CD4-positive, alpha-beta T cell treated with Interleukin-21 for 1 hour (primary cell): ENCODE measurements at regions not wholly inside any gene's neighbourhood (a gene's known extent, or its start where the extent isn't known, plus 50 kb on each side); places are given as distances from the start of the nearest gene placed in this dataset.

Experiments
- DNase-seq: peaks from one replicate; pipeline ENCODE4 v3.0.0-alpha.2; 2020

DNA sequence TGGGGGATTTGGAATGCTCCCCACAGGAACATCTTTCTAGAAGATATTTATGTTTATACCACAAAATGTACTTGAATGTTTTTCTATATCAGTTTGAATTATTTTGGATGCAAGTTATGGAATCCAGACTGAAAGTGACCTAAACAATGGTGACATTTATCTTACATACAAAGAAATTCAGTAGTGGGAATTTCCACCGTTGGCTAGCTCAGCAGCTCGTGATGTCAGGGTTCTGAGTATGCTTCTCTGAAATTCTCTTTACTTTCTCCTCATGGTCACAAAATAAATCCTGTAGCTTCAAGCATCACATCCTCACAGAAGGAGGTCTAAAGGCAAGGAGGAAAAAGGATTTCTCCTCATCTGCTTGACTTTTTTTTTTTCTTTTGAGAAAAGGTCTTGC, 105.3 kb downstream of the AKAIN1 start:
- no peak for DNase-seq

DNA sequence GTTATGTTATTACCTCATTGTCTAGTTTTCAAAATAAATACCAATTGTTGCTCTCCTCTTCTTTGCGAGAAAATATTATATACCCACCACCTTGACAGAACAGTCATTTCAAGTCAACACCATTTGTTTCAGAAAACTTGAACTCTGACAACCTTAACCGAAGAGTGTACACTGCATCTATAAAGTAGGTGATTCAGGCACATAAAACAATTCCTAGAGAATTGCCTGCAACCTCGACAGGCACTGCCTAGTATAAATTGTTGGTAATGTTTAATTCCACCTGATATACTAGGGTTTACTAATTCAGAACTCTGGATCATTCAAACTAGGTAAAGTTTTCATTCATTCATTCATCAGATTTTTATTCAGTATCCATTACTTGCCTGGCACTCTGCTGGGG, 121.8 kb downstream of the AKAIN1 start:
- no peak for DNase-seq

DNA sequence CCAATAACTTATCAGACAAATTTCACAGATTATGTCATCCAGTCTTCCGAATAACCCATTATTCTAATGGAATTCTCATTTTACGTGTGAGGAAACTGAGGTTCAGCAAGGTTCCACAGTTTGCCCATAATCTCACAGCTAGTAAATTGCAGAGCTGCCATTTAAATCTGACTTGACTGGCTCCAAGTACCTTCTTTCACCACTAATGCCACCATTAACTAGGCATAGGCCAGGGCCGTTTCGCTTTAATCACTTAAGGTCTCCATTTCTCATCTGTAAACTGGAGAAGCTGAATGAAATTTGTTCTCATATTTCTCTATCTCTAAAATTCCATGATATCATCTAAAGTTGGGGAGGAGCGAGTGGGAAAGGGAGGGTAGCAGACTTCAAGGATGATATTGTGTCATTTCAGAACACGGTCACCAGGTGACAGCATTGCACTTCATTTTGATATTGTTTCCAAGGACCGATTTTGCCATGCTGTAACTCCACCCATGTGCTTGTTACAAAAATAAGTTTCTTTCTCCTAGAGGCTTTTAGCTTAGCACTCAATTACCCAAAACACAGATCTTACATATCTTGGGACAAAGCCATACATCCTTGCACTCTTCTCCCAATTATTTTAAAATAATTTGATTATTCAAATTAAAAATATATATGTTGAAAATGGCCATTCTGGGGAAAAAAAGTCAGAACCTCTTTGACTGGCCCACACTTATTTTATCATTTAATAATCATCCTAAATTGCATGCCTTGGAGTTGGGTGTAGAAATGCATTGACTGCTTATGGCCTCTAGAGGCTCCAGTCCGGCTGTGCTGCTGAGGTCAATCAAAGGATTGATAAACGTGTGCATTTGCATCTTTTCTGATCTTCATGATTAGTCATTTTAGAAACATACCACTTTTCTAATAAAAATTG, 123.8 kb downstream of the AKAIN1 start:
- peak; percentile 34 for DNase-seq

DNA sequence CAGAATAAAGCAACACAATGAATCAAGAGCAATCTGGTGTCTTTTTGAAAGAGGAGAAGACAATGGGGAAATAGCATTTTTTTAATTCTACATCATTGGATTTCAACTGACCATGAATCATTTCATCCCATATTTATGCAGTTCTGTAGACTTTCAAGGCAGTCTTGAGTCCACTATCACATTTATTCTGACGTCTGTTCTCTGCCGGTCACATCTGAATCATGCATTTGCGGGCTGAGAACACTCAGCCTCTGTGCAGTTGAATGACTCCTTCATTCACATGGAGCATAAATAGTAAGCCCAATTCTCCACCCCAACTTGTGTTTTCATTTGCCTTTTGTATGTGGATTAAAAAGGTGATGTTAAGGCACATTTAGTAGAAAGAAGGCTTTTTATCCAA, 128.2 kb downstream of the AKAIN1 start:
- no peak for DNase-seq

DNA sequence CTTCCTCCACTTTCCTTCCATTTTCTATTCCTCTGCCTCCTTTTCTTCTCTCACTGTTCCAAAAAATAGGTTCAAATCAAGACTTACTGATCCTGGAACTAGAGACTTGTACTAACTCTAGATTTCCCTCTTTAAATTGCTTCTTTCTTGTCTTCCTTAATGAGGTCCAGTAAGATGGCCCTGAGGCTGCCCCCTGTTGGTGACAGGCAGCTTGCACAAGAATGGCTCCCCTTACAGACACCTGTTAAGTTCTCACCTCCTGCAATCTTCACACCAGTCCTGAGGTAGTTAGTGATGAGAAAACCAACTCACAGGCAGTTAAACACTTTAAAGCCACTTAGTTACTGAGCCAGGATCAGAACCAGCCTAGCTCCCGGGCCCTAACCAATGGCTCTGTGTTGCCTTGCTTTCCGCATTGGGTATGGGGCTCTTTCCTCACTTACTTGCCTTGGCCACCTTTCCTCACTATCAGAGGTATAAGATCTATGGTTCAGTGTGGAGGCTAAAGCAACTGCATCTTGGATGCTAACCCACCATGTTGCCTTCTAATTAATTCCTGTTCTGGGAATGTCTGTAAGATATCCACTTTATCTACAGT, 130.6 kb downstream of the AKAIN1 start:
- no peak for DNase-seq

DNA sequence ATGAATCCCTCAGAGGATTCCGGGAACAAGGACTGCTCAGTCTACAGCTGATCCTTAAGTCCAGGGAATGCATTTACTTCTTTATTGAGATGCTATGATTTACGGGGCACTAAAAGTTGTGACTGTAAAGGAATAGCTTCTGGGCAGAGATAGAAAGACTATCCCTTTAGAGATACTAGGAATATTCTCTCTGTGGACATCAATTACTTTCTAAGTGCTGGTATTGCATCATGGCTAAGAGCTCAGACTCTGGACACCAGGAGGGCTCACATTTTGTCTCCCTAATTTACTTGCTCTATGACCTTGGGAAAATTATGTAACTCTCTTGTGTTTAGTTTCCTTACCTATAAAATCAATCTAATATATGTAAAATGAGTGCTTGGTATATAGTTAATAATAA, 131.4 kb downstream of the AKAIN1 start:
- no peak for DNase-seq

DNA sequence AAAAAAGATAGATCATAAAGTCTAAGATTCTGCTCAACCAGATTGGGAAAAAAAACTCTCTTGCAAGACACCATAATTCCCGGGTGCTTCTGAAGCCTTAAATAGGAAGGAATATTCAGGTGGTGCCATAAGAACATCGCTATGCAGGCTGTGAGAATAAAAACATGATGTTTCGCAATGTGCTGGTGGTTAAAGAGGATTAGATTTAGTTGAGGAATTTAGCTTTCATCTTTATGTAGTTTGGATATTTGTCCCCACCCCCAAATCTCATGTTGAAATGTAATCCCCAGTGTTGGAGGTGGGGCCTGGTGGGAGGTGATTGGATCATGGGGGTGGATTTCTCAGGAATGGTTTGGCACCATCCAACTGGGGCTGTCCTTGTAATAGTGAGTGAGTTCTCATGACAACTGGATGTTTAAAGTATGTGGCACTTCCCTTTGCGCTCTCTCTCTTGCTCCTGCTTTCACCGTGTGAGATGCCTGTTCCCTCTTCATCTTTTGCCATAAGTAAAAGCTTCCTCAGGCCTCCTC, 132.2 kb downstream of the AKAIN1 start:
- no peak for DNase-seq

DNA sequence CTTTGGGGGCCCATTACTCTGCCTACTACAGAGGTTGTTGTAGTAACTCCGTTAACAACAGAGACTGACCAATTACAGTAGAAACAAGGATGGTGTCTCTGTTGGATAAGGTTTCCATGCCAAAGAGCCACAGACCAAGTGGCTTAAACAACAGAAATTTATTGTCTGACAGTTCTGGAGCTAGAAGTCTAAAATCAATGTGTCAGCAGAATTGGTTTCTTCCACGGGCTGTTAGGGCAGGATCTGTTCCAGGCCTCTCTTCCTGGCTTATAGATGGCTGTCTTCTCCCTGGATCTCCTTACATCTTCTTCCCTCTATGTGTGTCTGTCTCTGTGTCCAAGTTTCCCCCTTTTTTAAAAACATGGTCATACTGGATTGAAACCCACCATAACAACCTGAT, 135.3 kb downstream of the AKAIN1 start:
- DNase-seq: no peak

DNA sequence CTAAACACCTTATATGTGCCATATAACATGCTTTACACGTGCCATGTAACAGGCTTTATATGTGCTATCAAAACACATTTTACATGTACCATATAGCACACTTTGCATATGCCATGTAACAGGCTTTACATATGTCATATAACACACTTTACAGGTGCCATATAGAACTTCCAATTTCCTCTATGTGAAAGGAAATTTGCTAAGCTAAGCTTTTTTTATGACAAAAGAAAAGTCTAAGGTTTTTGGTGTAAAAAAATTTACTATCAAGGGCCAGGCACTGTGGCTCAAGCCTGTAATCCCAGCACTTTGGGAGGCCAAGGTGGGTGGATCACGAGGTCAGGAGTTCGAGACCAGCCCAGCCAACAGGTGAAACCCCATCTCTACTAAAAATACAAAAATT, 136.5 kb downstream of the AKAIN1 start:
- DNase-seq: no peak

DNA sequence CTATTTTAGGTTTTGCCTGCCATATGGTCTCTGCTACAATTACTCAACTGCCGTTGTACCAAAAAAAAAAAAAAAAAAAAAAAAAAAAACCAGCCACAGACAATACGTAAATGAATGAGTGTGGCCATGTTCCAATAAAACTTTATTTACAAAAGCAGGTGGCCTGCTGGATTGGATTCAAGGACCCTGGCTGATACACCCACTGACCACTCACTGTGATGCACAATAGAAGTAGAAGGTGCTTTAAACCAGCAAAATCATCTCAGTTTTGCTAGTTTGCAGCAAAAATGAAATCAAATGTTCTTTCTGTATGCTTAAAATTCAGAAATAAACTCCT, 137.4 kb downstream of the AKAIN1 start:
- DNase-seq: no peak

DNA sequence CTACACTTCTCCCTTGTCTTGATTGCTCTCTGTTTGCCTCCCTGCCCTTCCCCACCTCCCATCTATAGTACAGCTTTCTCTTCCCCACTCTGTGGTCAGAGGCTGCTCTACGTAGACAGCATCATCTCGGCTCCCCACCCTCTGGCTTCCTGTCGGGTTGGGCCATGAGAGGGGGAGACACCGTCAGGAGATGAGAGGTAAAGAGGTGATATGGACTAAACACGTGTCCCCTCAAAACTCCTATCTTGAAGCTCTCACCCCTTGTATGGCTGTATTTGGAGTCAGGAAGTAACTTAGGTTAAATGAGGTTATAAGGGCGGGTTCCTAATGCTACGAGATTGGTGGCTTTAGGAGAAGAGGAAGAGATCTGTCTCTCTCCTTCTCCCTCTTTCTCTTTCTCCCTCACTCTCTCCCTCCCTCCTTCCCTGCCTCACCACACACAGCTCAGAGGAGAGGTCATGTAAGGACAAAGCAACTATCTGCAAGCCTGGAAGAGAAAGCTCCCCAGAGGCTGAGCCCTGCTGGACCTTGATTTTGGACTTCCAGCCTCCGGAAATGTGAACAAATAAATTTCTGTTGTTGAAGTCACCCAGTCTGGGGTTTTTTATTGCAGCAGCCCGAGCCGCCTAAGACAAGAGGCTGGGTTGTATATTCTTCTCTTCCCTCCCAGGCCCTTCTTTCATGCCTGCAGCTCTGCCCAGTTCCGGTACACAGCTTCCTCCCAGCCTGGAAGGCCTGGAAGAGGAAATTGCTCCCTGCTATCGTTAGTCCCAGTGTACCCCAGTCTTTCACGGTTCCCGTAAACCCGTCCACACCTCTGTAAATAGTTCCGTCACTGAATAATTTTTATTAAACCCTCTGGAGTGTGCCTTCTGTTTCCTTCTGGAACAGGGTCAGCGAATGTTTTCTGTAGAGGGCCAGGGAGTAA, 138.0 kb downstream of the AKAIN1 start:
- peak; percentile 60 for DNase-seq

DNA sequence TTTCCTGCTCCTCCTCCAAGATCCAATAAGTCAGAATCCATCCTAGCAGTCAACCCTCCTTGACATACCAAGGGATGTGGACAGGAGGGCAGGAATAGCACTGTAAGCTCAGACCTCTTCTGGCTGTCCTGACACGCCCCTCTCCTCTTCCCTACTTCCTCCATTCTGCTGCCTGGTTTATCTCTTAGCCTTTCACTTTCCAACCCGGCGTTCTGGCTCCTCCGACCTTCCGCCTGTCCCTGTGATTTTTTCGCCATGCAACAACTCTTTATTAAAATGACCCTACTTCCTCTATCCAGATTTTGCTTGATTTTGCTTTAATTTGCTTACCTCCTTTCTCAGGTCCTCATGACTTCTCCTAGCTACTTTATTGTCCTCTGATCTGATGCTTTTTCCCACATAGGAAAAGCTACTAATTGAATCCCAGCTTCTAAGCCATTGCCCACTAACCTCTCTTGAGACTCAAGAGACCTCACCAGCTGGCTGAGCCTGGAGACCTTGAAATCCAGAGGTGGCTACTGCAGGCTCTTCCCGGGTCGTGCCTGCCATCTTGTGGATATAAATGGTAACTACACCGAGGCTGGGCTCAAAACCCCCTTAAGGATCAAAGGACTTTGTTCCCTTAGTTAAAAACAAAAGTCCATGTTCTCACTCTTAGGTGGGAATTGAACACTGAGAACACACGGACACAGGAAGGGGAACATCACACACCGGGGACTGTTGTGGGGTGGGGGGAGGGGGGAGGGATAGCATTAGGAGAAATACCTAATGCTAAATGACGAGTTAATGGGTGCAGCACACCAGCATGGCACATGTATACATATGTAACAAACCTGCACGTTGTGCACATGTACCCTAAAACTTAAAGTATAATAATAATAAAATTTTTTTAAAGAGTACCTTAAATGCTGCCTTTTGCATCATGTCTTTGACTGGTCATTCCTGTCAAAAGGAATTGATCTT, 139.4 kb downstream of the AKAIN1 start:
- DNase-seq: peak; percentile 48

DNA sequence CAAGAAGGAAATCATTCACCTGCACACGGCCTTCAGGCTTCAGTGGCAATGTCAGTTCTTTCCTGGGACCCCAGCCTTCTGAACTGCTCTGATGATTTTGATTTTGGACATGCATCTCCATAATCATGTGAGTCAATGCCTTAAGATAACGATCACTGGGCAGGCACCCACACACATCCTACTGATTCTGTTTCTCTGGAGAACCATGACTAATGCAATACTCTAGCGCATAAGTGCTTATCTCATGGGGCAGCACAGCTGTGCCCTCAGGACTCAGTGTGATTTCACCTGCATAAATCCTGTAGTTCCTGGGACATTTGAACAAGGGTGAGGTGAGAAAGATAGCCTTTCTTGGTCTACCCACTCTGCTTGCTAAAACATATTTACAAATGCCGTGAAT, 144.6 kb downstream of the AKAIN1 start:
- DNase-seq: no peak

DNA sequence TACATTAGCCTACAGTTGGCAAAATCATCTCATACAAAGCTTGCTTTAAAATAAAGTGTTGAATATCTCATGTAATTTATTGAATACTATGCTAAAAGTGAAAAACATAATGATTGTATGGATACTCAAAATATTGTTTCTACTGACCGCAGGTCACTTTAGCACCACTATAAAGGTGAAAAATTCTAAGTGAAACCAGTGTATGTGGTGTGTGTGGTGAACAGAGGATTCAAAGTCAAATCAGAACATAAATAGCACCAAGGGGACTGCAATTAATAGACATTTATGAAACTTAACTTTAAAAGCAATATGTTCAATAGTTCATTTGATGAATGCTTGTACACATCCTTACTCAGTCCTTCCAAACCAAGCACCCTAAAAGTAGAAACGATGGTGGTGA, 145.8 kb downstream of the AKAIN1 start:
- no peak for DNase-seq

DNA sequence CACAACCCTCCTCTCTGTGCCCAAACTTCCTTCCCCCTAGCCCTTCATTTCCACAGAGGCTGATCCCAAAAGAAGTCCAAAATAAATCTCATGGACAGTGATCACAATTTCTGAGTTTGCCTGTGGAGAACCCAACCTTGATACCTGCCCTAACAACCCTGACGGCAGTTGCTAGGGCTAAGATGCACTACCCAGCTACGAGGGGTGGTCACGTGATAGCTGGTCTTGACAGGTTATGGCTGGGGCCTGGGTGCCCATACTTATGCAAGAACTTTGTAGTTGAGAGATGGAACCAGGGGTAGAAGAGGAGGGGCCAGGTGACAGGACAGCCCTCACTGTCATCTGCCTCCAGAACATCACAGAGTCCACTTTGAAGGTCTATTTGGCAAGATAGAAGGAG, 147.9 kb downstream of the AKAIN1 start:
- DNase-seq: no peak

DNA sequence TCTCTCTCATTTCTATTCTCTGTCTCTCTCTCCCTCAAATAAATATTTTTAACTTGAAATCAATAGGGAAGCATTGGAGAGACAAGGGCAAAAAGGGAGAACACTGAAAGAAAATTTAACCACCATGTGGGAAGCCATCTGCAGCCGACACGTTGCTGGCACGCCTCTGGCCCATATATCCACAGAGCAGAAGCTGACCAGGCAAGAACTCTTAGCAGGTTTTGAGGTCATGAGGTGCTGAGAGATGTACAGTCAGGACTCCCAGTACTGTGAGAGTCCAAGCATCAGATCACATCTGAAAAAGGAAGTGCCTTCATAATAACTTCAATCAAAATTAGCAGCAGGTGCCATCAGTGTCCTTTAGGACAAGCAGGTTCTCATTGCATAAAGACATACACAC, 156.6 kb downstream of the AKAIN1 start:
- no peak for DNase-seq

DNA sequence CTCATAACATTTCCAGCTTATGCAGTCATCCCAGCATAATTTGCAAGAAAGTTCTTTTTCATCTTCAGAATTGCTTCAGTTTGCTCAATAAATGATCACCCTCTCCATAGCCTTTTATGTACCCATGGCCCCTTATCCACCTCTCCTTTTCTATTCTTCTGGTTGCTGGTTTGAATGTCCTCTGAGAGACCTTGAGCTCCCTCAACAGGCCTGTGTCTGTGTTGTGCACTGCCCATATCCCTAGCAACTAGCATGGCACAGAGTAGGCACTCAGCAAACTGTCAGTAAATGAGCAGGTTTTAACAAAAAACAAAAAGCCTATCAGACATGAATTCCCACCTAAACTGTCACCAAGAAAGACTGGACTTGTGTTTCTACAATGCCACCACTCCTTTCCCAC, 160.5 kb downstream of the AKAIN1 start:
- DNase-seq: no peak

DNA sequence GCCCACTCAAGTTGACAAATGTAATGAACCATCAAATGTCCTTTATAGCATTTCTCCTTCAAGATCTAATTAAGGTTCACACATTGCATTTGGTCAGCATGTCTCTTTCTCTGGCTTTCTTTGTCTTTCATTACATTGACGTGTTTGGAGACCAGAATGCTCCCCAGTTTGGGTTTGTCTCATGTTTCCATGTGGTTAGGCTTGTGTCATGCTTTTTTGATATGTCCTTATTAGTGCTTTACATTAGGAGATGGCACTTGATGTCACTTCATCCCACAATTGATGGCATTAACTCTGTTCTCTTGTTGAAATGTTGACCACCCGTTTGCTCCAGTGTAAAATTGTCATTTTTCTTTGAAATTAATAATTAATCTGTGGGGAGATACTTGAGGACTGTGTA, 165.8 kb downstream of the AKAIN1 start:
- no peak for DNase-seq

DNA sequence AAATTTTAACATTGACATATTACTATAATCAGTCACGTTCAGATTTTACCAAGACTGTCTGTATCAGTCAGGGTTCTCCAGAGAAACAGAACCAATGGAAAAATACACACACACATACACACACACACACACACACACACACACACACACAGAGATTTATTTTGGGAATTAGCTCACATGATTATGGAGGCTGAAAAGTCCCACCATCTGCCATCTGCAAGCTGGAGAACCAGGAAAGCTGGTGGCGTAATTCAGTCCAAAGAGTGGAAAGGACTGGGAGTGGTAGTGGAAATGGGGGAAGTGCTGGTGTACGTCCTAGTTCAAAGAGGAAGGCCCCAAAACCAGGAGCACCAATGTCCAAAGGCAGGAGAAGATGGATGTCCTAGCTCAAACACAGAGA, 166.4 kb downstream of the AKAIN1 start:
- DNase-seq: no peak

DNA sequence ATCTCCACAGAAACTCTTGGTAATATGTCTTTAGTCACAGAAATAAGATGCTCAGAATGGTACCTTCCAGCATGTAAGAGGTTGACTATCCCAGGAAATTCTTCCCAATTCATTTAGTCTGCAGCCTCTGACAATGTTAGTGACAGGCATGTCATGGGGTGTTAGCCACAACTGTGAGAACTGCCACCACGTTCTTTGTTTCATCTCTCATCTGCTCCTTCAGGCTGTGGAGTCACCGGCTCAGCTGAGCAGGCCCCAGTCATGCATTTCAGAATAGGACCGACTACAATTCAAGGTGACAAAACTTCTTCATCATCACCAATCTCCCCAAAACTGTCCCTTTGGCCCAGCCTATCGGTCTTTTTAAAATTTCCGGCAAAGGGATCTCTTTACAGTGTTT, 167.5 kb downstream of the AKAIN1 start:
- no peak for DNase-seq

DNA sequence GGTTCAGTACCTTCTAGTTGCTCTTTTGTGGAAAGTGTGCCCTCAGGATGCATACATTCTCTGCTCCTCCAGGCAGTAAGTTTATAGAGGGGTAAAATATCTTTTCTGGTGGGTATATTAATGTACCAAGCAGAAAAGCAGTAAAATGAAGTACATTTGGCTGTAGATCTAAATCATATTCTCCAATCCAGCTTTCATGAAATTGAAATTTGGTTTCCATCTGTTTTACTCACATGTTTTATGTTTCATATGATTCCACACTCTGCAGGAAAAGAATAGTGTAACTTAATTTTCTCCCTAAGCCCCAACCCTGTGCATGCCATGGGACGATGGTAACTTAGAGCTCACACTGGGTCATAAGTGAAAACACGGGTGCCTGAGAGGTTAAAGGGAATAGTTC, 172.3 kb downstream of the AKAIN1 start:
- DNase-seq: no peak

DNA sequence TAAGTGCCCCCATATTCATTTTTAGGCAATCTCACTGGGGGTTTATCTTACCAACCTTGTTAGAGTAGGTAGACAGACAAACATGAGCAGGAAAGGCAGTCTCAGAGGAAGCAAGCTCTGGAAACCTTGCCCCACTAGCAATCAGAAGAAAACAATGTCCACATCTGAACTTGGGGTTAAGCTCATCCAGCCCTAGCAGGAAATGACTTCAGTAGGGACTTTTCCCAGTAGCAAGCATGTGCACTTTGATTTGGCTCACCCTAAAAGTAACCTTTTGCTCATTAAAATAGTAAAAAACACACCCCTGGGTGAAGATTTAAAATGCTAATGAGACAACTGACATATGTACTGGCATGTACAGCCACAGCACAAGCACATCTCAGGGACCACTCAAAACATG, 175.5 kb downstream of the AKAIN1 start:
- DNase-seq: no peak
